ENCODE measurements at regions not wholly inside any gene's neighbourhood (a gene's known extent, or its start where the extent isn't known, plus 50 kb on each side); places are given as distances from the start of the nearest gene placed in this dataset.

DNA sequence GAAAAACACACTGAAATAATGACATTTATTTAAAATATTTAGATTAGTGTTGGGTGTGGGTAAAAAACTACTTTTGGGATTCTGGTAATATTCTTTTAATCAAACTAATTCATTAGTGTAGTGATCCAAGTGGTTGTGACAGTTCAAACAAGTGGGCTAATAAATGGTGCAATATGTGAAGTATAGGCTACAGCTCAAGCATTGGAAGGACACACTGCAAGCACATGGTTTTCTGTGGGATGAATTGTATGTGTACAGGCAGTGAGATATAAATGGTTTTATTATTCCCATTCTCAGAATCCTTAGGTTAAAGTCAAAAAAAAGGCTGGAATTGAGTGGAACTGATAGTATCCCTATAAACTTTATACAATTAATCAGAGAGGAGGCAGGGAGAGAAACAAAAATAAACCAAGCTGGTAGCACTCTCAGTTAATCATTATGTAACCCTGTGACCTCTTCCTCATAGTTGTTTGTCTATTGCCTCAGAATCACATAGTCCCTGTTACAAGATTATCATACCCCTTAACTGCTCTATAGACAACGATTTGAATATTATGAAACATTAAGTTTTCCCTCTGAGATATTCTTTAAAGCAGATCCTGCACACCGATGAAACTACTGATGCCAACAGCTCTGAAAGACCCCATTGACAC is 1755.4 kb upstream of the ACO1 start:
- TF ChIP-seq NR2F1 (conservative IDR thresholded peaks at IDR 0.05) (0 out of 2 replicates have a peak, but pooled peaks have one; percentile 7), SMAD5 (IDR thresholded peaks at IDR 0.05; ENCODE audit: low read depth) (no peak)
- DNase-seq (ENCODE audit: low read depth, low spot score) (no peak), ATAC-seq (no peak), FAIRE-seq (no peak)
- ChIA-PET CTCF (no interaction called here), POLR2A (no interaction called here), SMC1A (ENCODE audit: uncharacterized antibody, unreplicated experiment) (interaction anchor here (0.5 kb wide), 1 partner anchor 24 kb away, joined by 3 read pairs; no protein-coding TSS in a partner anchor), RAD21 (ENCODE audit: unreplicated experiment) (no interaction called here)
- BruUV-seq (replicated peaks) = no TSS peak
- no peak overlapping the region for H3K4me2 ChIP-seq (ENCODE audit: control insufficient read depth, insufficient read depth)
- H2AFZ ChIP-seq (ENCODE audit: control insufficient read depth, low read depth, low read length) = no peak overlapping the region
- H3K9ac ChIP-seq (ENCODE audit: control insufficient read depth, insufficient read depth, low read length) = no peak overlapping the region
- H3K79me2 ChIP-seq (ENCODE audit: control insufficient read depth, insufficient read depth, low read length) = no peaks in the 10 kb centered on the region
- in situ Hi-C loops (cut with MboI) = no loop called here
- H3K9me3 ChIP-seq (replicated peaks; ENCODE audit: control insufficient read depth, insufficient read depth, low read length) = no peaks in the 10 kb centered on the region
- H3K4me1 ChIP-seq (ENCODE audit: control insufficient read depth, insufficient read depth, low read length) = no peaks in the 10 kb centered on the region
- intact Hi-C loops (cut with micrococcal nuclease; ENCODE audit: unreplicated experiment) = no loop called here
- no peaks in the 10 kb centered on the region for H4K20me1 ChIP-seq (ENCODE audit: control insufficient read depth, insufficient read depth)
- H3K27ac ChIP-seq (ENCODE audit: control insufficient read depth, insufficient read depth) = no peak overlapping the region
- H3K4me3 ChIP-seq = no peak overlapping the region
- 23% methylated on average over 2 of the region's 2 CpGs for WGBS (ENCODE audit: insufficient coverage, insufficient replicate concordance, low lambda C conversion rate, missing lambda C conversion rate)
- no peaks in the 10 kb centered on the region for H3K27me3 ChIP-seq (replicated peaks in 1 of 2; ENCODE audit: control insufficient read depth in 2 of 2, insufficient read depth in 2 of 2, low read length in 1 of 2)
- no peaks in the 10 kb centered on the region for H3K36me3 ChIP-seq (ENCODE audit: control insufficient read depth in 2 of 2, insufficient read depth in 2 of 2, low read length in 1 of 2)

DNA sequence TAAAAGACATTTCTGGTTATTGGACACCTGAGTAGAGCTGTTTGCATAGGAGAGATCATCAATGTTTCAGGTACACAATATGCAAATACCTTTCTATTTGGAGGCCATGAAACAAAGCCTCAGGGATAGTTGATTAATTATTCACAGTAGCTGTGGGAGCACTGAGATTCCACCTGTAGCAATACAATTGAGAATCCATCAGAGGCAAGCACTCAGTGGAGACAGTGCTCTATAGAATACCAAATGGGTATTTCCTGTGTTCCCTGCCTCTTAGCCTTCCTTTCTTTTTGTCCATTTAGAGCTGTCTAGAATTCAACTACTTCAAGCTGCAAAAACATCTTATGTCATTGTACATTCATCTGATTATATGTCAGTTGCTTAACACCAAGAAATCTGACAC is 1754.0 kb upstream of the ACO1 start:
- DNase-seq (ENCODE audit: low read depth, low spot score) = no peak
- no TSS peak for BruUV-seq (replicated peaks)
- Histone ChIP-seq H3K9me3 (replicated peaks; ENCODE audit: control insufficient read depth, insufficient read depth, low read length) (no peaks in the 10 kb centered on the region), H3K36me3 (ENCODE audit: control insufficient read depth in 2 of 2, insufficient read depth in 2 of 2, low read length in 1 of 2) (no peaks in the 10 kb centered on the region), H2AFZ (ENCODE audit: control insufficient read depth, low read depth, low read length) (no peak overlapping the region), H3K4me2 (ENCODE audit: control insufficient read depth, insufficient read depth) (no peak overlapping the region), H3K4me1 (ENCODE audit: control insufficient read depth, insufficient read depth, low read length) (no peaks in the 10 kb centered on the region), H3K27ac (ENCODE audit: control insufficient read depth, insufficient read depth) (no peak overlapping the region), H3K4me3 (no peak overlapping the region), H4K20me1 (ENCODE audit: control insufficient read depth, insufficient read depth) (no peaks in the 10 kb centered on the region), H3K9ac (ENCODE audit: control insufficient read depth, insufficient read depth, low read length) (no peak overlapping the region), H3K79me2 (ENCODE audit: control insufficient read depth, insufficient read depth, low read length) (no peaks in the 10 kb centered on the region), H3K27me3 (replicated peaks in 1 of 2; ENCODE audit: control insufficient read depth in 2 of 2, insufficient read depth in 2 of 2, low read length in 1 of 2) (no peaks in the 10 kb centered on the region)
- FAIRE-seq = no peak
- ChIA-PET POLR2A (no interaction called here), CTCF (interaction anchor here (0.5 kb wide), 1 partner anchor 339 kb away, joined by 3 read pairs; no protein-coding TSS in a partner anchor), RAD21 (ENCODE audit: unreplicated experiment) (no interaction called here), SMC1A (ENCODE audit: uncharacterized antibody, unreplicated experiment) (no interaction called here)
- in situ Hi-C loops (cut with MboI) (no loop called here), intact Hi-C loops (cut with micrococcal nuclease; ENCODE audit: unreplicated experiment) (no loop called here)
- no peak for ATAC-seq
- TF ChIP-seq BACH1 (IDR thresholded peaks at IDR 0.05; ENCODE audit: borderline replicate concordance) = no peak
- no peak for TF ChIP-seq POLR2AphosphoS5 (IDR thresholded peaks at IDR 0.05; ENCODE audit: low read length)
- TF ChIP-seq ATF2 (IDR thresholded peaks at IDR 0.05; ENCODE audit: low read length) = no peak
- TF ChIP-seq RELB (IDR thresholded peaks at IDR 0.05; ENCODE audit: low read depth) = no peak
- TF ChIP-seq MAX (IDR thresholded peaks at IDR 0.05; ENCODE audit: low read depth, low read length) = no peak
- TF ChIP-seq JUND (IDR thresholded peaks at IDR 0.05; ENCODE audit: low read depth, low read length) = no peak
- TF ChIP-seq IKZF1 (conservative IDR thresholded peaks at IDR 0.05) = no peak
- TF ChIP-seq TCF12 (IDR thresholded peaks at IDR 0.05; ENCODE audit: low read depth, low read length) = no peak
- TF ChIP-seq MYB (IDR thresholded peaks at IDR 0.05; ENCODE audit: borderline replicate concordance, low read depth, low read length) = no peak
- TF ChIP-seq EZH2 (IDR thresholded peaks at IDR 0.05; ENCODE audit: borderline replicate concordance, control insufficient read depth, low read depth, low read length) = no peak
- TF ChIP-seq, protein P1, sequence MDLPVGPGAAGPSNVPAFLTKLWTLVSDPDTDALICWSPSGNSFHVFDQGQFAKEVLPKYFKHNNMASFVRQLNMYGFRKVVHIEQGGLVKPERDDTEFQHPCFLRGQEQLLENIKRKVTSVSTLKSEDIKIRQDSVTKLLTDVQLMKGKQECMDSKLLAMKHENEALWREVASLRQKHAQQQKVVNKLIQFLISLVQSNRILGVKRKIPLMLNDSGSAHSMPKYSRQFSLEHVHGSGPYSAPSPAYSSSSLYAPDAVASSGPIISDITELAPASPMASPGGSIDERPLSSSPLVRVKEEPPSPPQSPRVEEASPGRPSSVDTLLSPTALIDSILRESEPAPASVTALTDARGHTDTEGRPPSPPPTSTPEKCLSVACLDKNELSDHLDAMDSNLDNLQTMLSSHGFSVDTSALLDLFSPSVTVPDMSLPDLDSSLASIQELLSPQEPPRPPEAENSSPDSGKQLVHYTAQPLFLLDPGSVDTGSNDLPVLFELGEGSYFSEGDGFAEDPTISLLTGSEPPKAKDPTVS (IDR thresholded peaks at IDR 0.05; ENCODE audit: low read depth, low read length) = no peak
- no peak for TF ChIP-seq NR2C1 (IDR thresholded peaks at IDR 0.05)
- no peak for TF ChIP-seq GATAD2B (conservative IDR thresholded peaks at IDR 0.05; ENCODE audit: low read depth)
